Adrenal gland (tissue), 9 donors: ENCODE measurements at regions not wholly inside any gene's neighbourhood (a gene's known extent, or its start where the extent isn't known, plus 50 kb on each side); places are given as distances from the start of the nearest gene placed in this dataset.
A peak's percentile ranks its signal among the peaks of the same experiment; 100 is the strongest.

ENCODE experiments used
- DNase-seq, 7 donors: peaks; one replicate each; pipeline ENCODE4 v3.0.0-alpha.2; 2019 to 2020
- H3K27ac ChIP-seq, 5 donors: fragments of 200-600 bp; sonication (generic) in 4 of 5; 1 replicate in 3 of 5; 2 replicates in 2 of 5; pipeline versions ENCODE4 v1.5.1 to v1.8.0; 2016 to 2020; ENCODE audit warnings: mild to moderate bottlenecking in 1 of 5
- H3K27me3 ChIP-seq: fragments of 200-600 bp; 2 replicates; pipeline ENCODE4 v1.8.0; 2021
- H3K36me3 ChIP-seq, 2 donors: fragments of 200-600 bp; replicated peaks in 1 of 2; 1 replicate in 1 of 2; 2 replicates in 1 of 2; pipeline versions ENCODE4 v1.5.1 to v1.8.0; 2018 to 2022
- H3K4me1 ChIP-seq, 2 donors: fragments of 200-600 bp; replicated peaks in 1 of 2; 1 replicate in 1 of 2; 2 replicates in 1 of 2; pipeline versions ENCODE4 v1.5.1 to v1.8.0; 2018 to 2021
- H3K4me3 ChIP-seq, 4 donors: fragments of 200-600 bp; sonication (generic) in 3 of 4; one replicate each; pipeline ENCODE4 v1.5.1; 2016 to 2018
- H3K9me3 ChIP-seq, 3 donors: fragments of 200-600 bp; sonication (generic) in 1 of 3; replicated peaks in 1 of 3; 1 replicate in 2 of 3; 2 replicates in 1 of 3; pipeline versions ENCODE4 v1.5.1 to v1.8.0; 2016 to 2021
- POLR2A ChIP-seq, 2 donors: fragments of 450-650 bp; IDR thresholded peaks; one replicate each; pipeline ENCODE4 v1.6.1; 2017; ENCODE audit warnings: antibody characterized with exemption in 2 of 2, mild to moderate bottlenecking in 2 of 2, moderate library complexity in 1 of 2
- WGBS, 4 donors: extraction: QIAGEN DNeasy Blood & Tissue Kit in 2 of 4; methylation state at CpG; one replicate each; pipeline versions ENCODE4 v1.1.5 to v1.1.7; 2013 to 2017; 5-methylcytosine and 5-hydroxymethylcytosine counted together
- intact Hi-C, 2 donors: fragments of 100-400 bp; cut with DNase I; formaldehyde crosslinking; loops; one replicate each; pipeline versions ENCODE4 v1.14.1 to v1.15.0; 2022 to 2023
- TF ChIP-seq, protein P1 (sequence below), 6 experiments: fragments of 450-650 bp in 4 of 6; fragments of 200-600 bp in 2 of 6; sonication (generic) in 1 of 6; IDR thresholded peaks; 1 replicate in 5 of 6; 2 replicates in 1 of 6; pipeline versions ENCODE4 v1.5.1 to v1.8.0; 2016 to 2021; ENCODE audit warnings: antibody characterized with exemption in 6 of 6, mild to moderate bottlenecking in 2 of 6, moderate library complexity in 1 of 6
- donor health status: healthy with polysubstance abuse.
- donor health status: Bipolar disorder and iron deficiency.
- donor health status: DM: yes; HTN: yes; CAD: no.
- donor health status: DM: no; HTN: no; CAD: no.
- donor health status: DM: no; HTN: no; CAD: no.

DNA sequence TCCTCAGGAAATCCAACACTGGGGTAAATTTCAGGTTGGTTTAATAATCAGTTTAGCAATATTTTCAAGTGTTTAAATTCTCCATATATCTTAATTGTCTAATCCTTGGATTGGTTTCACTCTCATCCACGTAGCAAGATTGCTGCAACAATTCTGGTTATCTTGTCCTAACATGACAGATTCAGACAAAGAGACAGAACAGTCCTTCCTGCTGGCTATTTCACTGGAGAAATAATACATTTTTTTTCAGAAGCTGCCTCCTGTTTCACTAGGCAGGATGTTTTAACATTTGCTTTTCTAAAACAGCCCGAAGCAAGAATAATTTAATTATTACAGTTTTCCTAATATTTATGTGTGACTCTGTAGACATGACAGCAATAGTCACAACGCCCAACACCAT is 2011.2 kb downstream of the NCAM2 start:
- H3K36me3 ChIP-seq: no peaks in the 10 kb centered on the region
- no peak overlapping the region for H3K27ac ChIP-seq
- no peak overlapping the region for H3K4me3 ChIP-seq
- 65 to 69% (median 67%) methylated on average over 3 of the region's 3 CpGs for WGBS, 4 donors
- no peaks in the 10 kb centered on the region for H3K9me3 ChIP-seq
- intact Hi-C loops: no loop called here
- no peaks in the 10 kb centered on the region for H3K4me1 ChIP-seq
- no peaks in the 10 kb centered on the region for H3K27me3 ChIP-seq
- no peak for DNase-seq
- TF ChIP-seq POLR2A (IDR thresholded peaks at IDR 0.05): no peak
- TF ChIP-seq, protein P1, sequence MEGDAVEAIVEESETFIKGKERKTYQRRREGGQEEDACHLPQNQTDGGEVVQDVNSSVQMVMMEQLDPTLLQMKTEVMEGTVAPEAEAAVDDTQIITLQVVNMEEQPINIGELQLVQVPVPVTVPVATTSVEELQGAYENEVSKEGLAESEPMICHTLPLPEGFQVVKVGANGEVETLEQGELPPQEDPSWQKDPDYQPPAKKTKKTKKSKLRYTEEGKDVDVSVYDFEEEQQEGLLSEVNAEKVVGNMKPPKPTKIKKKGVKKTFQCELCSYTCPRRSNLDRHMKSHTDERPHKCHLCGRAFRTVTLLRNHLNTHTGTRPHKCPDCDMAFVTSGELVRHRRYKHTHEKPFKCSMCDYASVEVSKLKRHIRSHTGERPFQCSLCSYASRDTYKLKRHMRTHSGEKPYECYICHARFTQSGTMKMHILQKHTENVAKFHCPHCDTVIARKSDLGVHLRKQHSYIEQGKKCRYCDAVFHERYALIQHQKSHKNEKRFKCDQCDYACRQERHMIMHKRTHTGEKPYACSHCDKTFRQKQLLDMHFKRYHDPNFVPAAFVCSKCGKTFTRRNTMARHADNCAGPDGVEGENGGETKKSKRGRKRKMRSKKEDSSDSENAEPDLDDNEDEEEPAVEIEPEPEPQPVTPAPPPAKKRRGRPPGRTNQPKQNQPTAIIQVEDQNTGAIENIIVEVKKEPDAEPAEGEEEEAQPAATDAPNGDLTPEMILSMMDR (IDR thresholded peaks at IDR 0.05): no peak

DNA sequence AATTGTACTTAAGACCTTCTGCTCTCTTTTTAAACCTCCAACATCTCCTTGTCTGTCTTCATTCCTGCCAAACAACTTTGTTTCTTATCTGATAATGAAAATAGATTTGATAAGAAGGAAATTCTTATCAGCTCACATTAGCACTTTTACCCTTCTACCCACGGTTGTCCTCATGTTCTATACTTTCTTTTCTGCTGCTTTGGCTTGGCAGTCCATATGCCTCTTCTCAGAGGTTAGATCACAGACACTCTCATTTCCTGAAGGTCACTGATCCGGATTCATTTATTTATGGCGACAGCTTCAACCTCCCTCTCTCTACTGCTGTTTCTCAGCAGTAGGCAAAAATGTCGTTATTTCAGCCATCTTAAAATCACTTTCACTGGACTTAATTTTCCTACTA is 2015.8 kb downstream of the NCAM2 start:
- Histone ChIP-seq H3K36me3 (no peaks in the 10 kb centered on the region), H3K4me3 (no peak overlapping the region), H3K27me3 (no peaks in the 10 kb centered on the region), H3K27ac (no peak overlapping the region), H3K9me3 (no peaks in the 10 kb centered on the region), H3K4me1 (no peaks in the 10 kb centered on the region)
- TF ChIP-seq POLR2A (IDR thresholded peaks at IDR 0.05): no peak
- TF ChIP-seq, protein P1 (IDR thresholded peaks at IDR 0.05): no peak
- intact Hi-C loops: no loop called here
- DNase-seq: no peak
- WGBS, 4 donors: 18 to 25% (median 22%) methylated on average over 4 of the region's 4 CpGs

DNA sequence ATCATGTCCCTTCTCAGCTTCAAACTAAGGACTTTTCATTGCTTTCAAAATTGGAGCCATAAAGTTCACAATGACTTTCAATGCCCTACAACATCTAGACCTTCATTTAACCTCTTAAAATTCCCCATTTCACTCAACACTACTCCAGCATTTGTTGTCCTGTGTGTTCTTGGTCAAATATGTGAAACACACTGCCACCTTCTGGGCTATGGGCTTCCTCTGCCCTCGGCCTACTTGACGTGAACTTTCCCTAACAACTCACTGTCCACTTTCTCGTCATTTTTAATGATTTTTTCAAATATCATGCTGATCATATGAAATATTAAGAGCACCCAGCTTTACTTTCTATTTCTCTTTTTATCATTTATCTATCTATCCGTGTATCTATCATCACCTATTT is 2018.4 kb downstream of the NCAM2 start:
- H3K27ac ChIP-seq: no peak overlapping the region
- H3K27me3 ChIP-seq: no peaks in the 10 kb centered on the region
- intact Hi-C loops: no loop called here
- H3K36me3 ChIP-seq: no peaks in the 10 kb centered on the region
- H3K4me1 ChIP-seq: no peaks in the 10 kb centered on the region
- peak in 1 of 7 donors; percentile 54 for DNase-seq
- no peak overlapping the region for H3K4me3 ChIP-seq
- WGBS, 4 donors: 62 to 79% (median 71%) methylated on average over 4 of the region's 4 CpGs
- H3K9me3 ChIP-seq: no peaks in the 10 kb centered on the region
- TF ChIP-seq, protein P1 (IDR thresholded peaks at IDR 0.05): no peak
- TF ChIP-seq POLR2A (IDR thresholded peaks at IDR 0.05): no peak

DNA sequence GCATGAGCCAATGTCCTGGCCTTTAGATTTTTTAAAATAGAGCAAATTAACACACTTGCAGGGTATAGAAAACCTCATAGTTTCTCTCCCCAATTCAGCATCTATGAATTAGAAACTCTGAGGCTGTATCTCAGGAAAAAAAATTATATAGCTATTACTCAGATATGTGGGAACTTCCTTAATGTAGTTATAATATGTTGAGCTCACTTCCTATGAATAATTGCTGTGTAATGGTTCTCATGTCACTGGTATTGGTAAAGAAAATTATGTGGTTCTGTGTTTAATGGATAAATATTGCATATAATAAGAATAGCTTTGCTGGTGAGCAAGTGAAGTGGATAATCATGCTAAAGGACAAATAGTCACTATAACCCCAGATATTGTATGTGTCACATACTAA is 2019.8 kb downstream of the NCAM2 start:
- Histone ChIP-seq H3K27ac (no peak overlapping the region), H3K4me3 (no peak overlapping the region), H3K27me3 (no peaks in the 10 kb centered on the region), H3K4me1 (no peaks in the 10 kb centered on the region), H3K9me3 (no peaks in the 10 kb centered on the region), H3K36me3 (no peaks in the 10 kb centered on the region)
- TF ChIP-seq, protein P1 (IDR thresholded peaks at IDR 0.05): no peak
- no peak for TF ChIP-seq POLR2A (IDR thresholded peaks at IDR 0.05)
- intact Hi-C loops: no loop called here
- DNase-seq: no peak
